BLaER1 treated with 17β-estradiol and CSF1 and Interleukin-3, amounts not matched to agents 10 nM and 100 nM (cell line): ENCODE measurements at regions not wholly inside any gene's neighbourhood (a gene's known extent, or its start where the extent isn't known, plus 50 kb on each side); places are given as distances from the start of the nearest gene placed in this dataset.
A peak's percentile ranks its signal among the peaks of the same experiment; 100 is the strongest.

ENCODE experiments used
- H3K27ac ChIP-seq, 11 experiments: shearing (Covaris generic); formaldehyde crosslinking; 2 replicates each; pipeline ENCODE4 v1.8.1; 2022
- H3K27me3 ChIP-seq, 11 experiments: shearing (Covaris generic); formaldehyde crosslinking; 2 replicates each; pipeline ENCODE4 v1.8.1; 2022
- H3K36me3 ChIP-seq, 11 experiments: shearing (Covaris generic); formaldehyde crosslinking; 2 replicates each; pipeline ENCODE4 v1.8.1; 2022
- H3K4me1 ChIP-seq, 10 experiments: shearing (Covaris generic); formaldehyde crosslinking; 2 replicates each; pipeline ENCODE4 v1.8.1; 2022
- H3K4me2 ChIP-seq, 11 experiments: shearing (Covaris generic); formaldehyde crosslinking; 2 replicates each; pipeline ENCODE4 v1.8.1; 2022
- H3K4me3 ChIP-seq, 10 experiments: shearing (Covaris generic); formaldehyde crosslinking; 2 replicates each; pipeline ENCODE4 v1.8.1; 2022
- H3K9ac ChIP-seq, 11 experiments: shearing (Covaris generic); formaldehyde crosslinking; 2 replicates each; pipeline ENCODE4 v1.8.1; 2022
- H3K9me3 ChIP-seq, 11 experiments: shearing (Covaris generic); formaldehyde crosslinking; replicated peaks in 1 of 11; 2 replicates each; pipeline ENCODE4 v1.8.1; 2022
- H4K20me1 ChIP-seq, 11 experiments: shearing (Covaris generic); formaldehyde crosslinking; 2 replicates each; pipeline ENCODE4 v1.8.1; 2022
- Cebpa-rat ChIP-seq, 11 experiments: shearing (Covaris generic); IDR thresholded peaks; 2 replicates each; pipeline ENCODE4 v1.8.1; 2022

GRCh38 chr2:164205347-164205746, 415.9 kb downstream of the GRB14 start:
- peak overlapping the region; percentile 26 to 75 (median 47); a peak in 17 of 22 replicates for H3K4me2 ChIP-seq
- no peaks in the 10 kb centered on the region for H3K36me3 ChIP-seq
- 0 out of 22 replicates have a peak, but pooled peaks cover 0 to 4% (median 0%) of the 10 kb centered on the region in 11 experiments for H3K9me3 ChIP-seq
- peaks cover 4 to 19% (median 13%) of the 10 kb centered on the region in 10 experiments; a peak in 19 of 20 replicates for H3K4me1 ChIP-seq
- H3K27ac ChIP-seq: no peak overlapping the region
- no peak overlapping the region for H3K4me3 ChIP-seq
- no peak overlapping the region for H3K9ac ChIP-seq
- no peaks in the 10 kb centered on the region for H4K20me1 ChIP-seq
- H3K27me3 ChIP-seq: no peaks in the 10 kb centered on the region
- no peak for TF ChIP-seq Cebpa-rat (IDR thresholded peaks at IDR 0.05)

DNA sequence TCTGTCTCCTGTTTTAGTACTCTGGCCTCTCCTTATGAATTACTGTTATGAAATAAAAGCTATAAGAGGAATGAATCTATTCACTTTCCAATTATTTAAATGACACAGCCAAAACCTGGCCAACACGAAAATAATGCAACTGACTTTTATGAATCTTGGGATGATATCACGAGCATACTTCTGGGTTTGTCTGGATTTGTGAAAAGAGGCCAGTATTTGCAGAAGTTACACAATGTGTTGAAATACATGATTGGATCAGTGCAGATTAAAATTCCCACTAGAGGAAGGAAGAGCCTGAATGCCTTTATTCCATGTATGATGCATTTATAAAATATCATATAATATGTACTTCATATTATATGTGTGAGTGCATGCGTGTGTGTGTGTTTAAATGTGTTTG, 418.2 kb downstream of the GRB14 start:
- peaks cover 4 to 19% (median 13%) of the 10 kb centered on the region in 10 experiments; a peak in 19 of 20 replicates for H3K4me1 ChIP-seq
- peaks cover 0 to 5% (median 0%) of the 10 kb centered on the region in 11 experiments; a peak in 2 of 22 replicates for H3K9me3 ChIP-seq
- H3K9ac ChIP-seq: no peak overlapping the region
- no peak overlapping the region for H3K4me2 ChIP-seq
- H3K27me3 ChIP-seq: no peaks in the 10 kb centered on the region
- H3K4me3 ChIP-seq: no peak overlapping the region
- H3K27ac ChIP-seq: no peak overlapping the region
- TF ChIP-seq Cebpa-rat (IDR thresholded peaks at IDR 0.05): no peak
- H3K36me3 ChIP-seq: no peaks in the 10 kb centered on the region
- H4K20me1 ChIP-seq: no peaks in the 10 kb centered on the region

DNA sequence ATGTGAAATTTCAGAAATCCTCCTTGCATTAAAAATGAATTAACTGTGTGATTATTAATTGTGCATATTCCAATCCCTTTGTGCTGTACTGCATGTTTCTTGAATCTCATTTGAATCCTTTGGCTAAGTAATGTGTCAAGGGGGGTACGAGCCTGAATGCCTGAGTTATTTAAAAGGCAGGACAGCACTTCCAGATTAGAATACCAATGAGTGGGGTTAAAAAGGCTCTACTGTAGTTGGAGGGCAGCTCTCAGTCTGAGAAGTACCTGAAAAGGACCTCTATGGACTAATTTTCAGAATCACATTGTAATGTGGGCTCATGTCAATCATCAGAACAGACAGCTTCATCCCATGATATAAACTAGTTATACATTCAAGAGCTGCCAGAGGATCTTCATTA, 423.0 kb downstream of the GRB14 start:
- H3K36me3 ChIP-seq: no peaks in the 10 kb centered on the region
- no peak for TF ChIP-seq Cebpa-rat (IDR thresholded peaks at IDR 0.05)
- H3K4me3 ChIP-seq: no peak overlapping the region
- no peaks in the 10 kb centered on the region for H4K20me1 ChIP-seq
- no peak overlapping the region for H3K4me2 ChIP-seq
- no peak overlapping the region for H3K9ac ChIP-seq
- no peak overlapping the region for H3K27ac ChIP-seq
- peaks cover 0 to 5% (median 0%) of the 10 kb centered on the region in 11 experiments; a peak in 2 of 22 replicates for H3K9me3 ChIP-seq
- no peaks in the 10 kb centered on the region for H3K4me1 ChIP-seq
- no peaks in the 10 kb centered on the region for H3K27me3 ChIP-seq

GRCh38 chr2:164190700-164191099, 430.6 kb downstream of the GRB14 start:
- Histone ChIP-seq H3K9me3 (peaks cover 0 to 5% (median 0%) of the 10 kb centered on the region in 11 experiments; a peak in 3 of 22 replicates), H3K4me3 (no peak overlapping the region), H3K4me2 (no peak overlapping the region), H3K27ac (no peak overlapping the region), H3K27me3 (no peaks in the 10 kb centered on the region), H4K20me1 (no peaks in the 10 kb centered on the region), H3K9ac (no peak overlapping the region), H3K36me3 (no peaks in the 10 kb centered on the region), H3K4me1 (no peaks in the 10 kb centered on the region)
- TF ChIP-seq Cebpa-rat (IDR thresholded peaks at IDR 0.05): no peak

DNA sequence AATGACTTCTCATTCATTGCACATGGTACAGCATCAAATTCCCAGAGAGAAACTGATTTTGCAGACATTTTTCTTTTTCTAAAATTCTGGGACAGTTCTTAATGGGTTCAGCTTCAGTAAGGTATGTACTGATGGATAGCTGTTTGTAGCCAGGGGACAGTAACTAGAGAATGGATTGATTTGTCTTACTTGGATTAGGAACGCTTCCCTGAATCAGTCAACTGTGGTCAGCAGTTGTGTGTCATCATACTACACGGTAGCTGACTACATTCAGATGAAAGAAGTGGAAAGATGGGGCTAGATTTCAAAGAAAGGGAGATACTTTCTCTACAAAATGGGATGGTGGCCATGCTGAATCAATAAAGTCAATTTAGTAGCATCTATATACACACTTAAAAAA, 431.4 kb downstream of the GRB14 start:
- no peak overlapping the region for H3K4me3 ChIP-seq
- no peaks in the 10 kb centered on the region for H4K20me1 ChIP-seq
- TF ChIP-seq Cebpa-rat (IDR thresholded peaks at IDR 0.05): no peak
- no peak overlapping the region for H3K27ac ChIP-seq
- no peak overlapping the region for H3K9ac ChIP-seq
- H3K4me2 ChIP-seq: no peak overlapping the region
- no peaks in the 10 kb centered on the region for H3K4me1 ChIP-seq
- no peaks in the 10 kb centered on the region for H3K27me3 ChIP-seq
- no peaks in the 10 kb centered on the region for H3K36me3 ChIP-seq
- peaks cover 0 to 5% (median 0%) of the 10 kb centered on the region in 11 experiments; a peak in 3 of 22 replicates for H3K9me3 ChIP-seq

- no peak for TF ChIP-seq Cebpa-rat (IDR thresholded peaks at IDR 0.05)
- Histone ChIP-seq H3K4me3 (no peak overlapping the region), H3K27me3 (no peaks in the 10 kb centered on the region), H3K9me3 (peaks cover 0 to 5% (median 0%) of the 10 kb centered on the region in 11 experiments; a peak in 3 of 22 replicates), H3K4me2 (no peak overlapping the region), H4K20me1 (no peaks in the 10 kb centered on the region), H3K4me1 (no peaks in the 10 kb centered on the region), H3K36me3 (no peaks in the 10 kb centered on the region), H3K9ac (no peak overlapping the region), H3K27ac (no peak overlapping the region)
Measured at GRCh38 chr2:164187121-164187520, 434.2 kb downstream of the GRB14 start.

DNA sequence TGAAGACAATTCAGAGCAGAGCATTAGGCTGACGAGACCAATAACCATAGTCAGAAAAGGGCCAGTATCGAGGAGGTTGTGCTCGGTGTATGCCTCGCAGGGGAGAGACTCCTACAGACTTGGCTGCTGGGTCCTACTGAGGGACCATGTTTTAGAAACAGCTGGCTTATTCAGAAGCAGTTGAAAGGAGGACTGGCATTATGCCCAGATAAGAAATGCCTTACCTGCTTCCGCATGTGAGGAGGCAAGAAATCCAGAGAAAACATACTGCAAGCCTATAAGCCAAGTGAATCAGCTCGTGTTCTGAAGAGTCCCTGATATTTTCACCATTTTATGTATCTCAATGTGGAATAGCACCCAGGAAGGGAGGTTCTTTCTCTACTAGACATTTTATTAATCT, 434.7 kb downstream of the GRB14 start:
- Histone ChIP-seq H3K4me2 (no peak overlapping the region), H3K9ac (no peak overlapping the region), H3K9me3 (peaks cover 0 to 5% (median 0%) of the 10 kb centered on the region in 11 experiments; a peak in 3 of 22 replicates), H3K36me3 (no peaks in the 10 kb centered on the region), H3K4me1 (no peaks in the 10 kb centered on the region), H3K27me3 (no peaks in the 10 kb centered on the region), H3K27ac (no peak overlapping the region), H4K20me1 (no peaks in the 10 kb centered on the region), H3K4me3 (no peak overlapping the region)
- no peak for TF ChIP-seq Cebpa-rat (IDR thresholded peaks at IDR 0.05)

DNA sequence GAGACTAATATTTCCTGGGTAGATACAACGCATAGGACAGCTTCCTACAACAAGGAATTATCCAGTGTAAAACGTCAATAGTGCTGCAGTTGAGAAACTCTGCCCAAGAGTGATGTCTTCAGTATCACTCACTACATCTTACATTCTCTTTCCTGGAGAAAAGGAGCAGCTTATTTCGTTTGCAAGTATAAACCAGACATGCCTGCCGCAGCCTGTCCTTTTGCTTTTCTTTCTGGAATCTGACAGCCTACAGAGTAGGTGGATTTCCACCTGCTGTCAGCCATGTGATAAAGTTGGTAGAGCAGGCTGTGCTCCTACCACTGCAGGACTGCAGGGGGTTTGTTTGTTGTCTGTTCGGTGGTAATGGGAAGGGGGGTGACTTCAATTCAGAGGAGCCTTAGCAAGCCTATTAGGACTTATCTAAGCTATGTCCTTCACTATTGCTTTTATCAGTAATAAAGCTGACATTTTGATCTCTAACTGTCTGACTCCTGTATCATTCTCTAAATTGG, 439.1 kb downstream of the GRB14 start:
- H3K36me3 ChIP-seq: no peaks in the 10 kb centered on the region
- H3K9ac ChIP-seq: no peak overlapping the region
- no peaks in the 10 kb centered on the region for H3K27me3 ChIP-seq
- H4K20me1 ChIP-seq: no peaks in the 10 kb centered on the region
- H3K9me3 ChIP-seq: peaks cover 0 to 1% (median 0%) of the 10 kb centered on the region in 11 experiments; a peak in 1 of 22 replicates
- no peak overlapping the region for H3K4me2 ChIP-seq
- H3K27ac ChIP-seq: no peak overlapping the region
- no peak overlapping the region for H3K4me3 ChIP-seq
- no peak for TF ChIP-seq Cebpa-rat (IDR thresholded peaks at IDR 0.05)
- H3K4me1 ChIP-seq: no peaks in the 10 kb centered on the region

DNA sequence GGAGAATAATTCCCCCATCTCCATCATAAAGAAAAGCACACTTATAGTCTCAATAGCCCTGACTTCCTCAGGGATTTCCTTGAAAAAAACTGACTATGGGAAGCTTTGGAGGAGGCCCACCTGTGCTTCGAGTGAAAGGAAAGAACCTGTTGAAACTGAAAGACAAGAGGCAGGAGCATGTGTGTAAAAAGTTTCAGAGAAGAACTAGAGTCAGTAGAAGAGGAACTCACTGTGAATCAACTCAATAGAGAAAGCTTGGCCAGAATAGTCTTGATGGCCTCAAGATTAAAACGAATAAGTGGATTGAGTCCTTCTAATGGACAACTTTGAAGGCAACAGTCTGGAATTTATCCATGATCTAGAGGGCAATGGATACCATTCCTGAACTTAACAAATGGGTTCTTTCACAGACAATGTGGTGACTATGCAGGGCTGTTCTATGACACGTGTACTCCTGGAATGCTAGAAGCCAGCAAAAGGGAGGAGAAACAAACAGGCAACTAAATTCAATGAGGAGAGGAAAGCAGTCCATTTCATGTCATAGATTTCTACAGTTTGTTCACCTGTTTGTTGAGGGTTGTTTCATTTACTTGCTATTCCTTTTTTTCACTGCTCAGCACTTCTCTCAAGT, 442.3 kb downstream of the GRB14 start:
- Histone ChIP-seq H4K20me1 (no peaks in the 10 kb centered on the region), H3K27ac (no peak overlapping the region), H3K9me3 (peaks cover 0 to 23% (median 15%) of the 10 kb centered on the region in 11 experiments; a peak in 17 of 22 replicates), H3K36me3 (no peaks in the 10 kb centered on the region), H3K9ac (no peak overlapping the region), H3K4me2 (no peak overlapping the region), H3K27me3 (no peaks in the 10 kb centered on the region), H3K4me3 (no peak overlapping the region), H3K4me1 (no peaks in the 10 kb centered on the region)
- no peak for TF ChIP-seq Cebpa-rat (IDR thresholded peaks at IDR 0.05)

GRCh38 chr2:164164602-164165001, 428.8 kb upstream of the FIGN start:
- no peak for TF ChIP-seq Cebpa-rat (IDR thresholded peaks at IDR 0.05)
- no peak overlapping the region for H3K27ac ChIP-seq
- no peaks in the 10 kb centered on the region for H3K27me3 ChIP-seq
- no peaks in the 10 kb centered on the region for H3K36me3 ChIP-seq
- H3K9me3 ChIP-seq: peaks cover 0 to 11% (median 0%) of the 10 kb centered on the region in 11 experiments; a peak in 1 of 22 replicates
- no peak overlapping the region for H3K9ac ChIP-seq
- no peaks in the 10 kb centered on the region for H3K4me1 ChIP-seq
- H4K20me1 ChIP-seq: no peaks in the 10 kb centered on the region
- no peak overlapping the region for H3K4me2 ChIP-seq
- H3K4me3 ChIP-seq: no peak overlapping the region
